NOMO-1 treated with dmso at 0.1 percent for 144 hours (cell line): ENCODE measurements at regions not wholly inside any gene's neighbourhood (a gene's known extent, or its start where the extent isn't known, plus 50 kb on each side); places are given as distances from the start of the nearest gene placed in this dataset.
"Not testable (repeated sequence)": the region's sequence is repeated elsewhere in the genome, so short reads cannot be mapped to it uniquely, and the experiment has no call there.

ENCODE experiments used
- DNase-seq: peaks from one replicate; lab custom pipeline; 2025; ENCODE audit not compliant: unreplicated experiment; lab: John Stamatoyannopoulos, UW

GRCh38 chr7:91671245-91671644 is 209.3 kb downstream of the MTERF1 start:
- no peak for DNase-seq

DNA sequence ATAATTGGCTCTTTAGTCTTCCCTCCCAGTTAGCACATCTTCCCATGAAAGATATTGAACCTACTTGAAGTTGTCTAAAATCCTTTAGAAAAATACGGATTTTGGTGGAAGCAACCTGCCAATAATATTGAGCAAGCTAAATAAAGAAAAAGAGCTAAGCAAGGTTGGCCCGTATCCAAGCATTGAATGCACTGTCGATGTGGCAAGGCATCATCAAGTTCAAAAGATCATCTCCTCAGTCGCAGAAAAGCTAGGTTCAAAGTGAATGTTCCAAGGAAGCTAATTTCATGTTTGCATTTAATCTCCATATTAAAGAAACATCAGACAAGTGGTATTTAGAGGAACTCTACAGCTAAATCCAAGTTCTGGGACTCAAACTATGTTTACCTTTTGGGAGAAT is 206.0 kb downstream of the MTERF1 start:
- no peak for DNase-seq

GRCh38 chr7:91681718-91682117 is 198.8 kb downstream of the MTERF1 start:
- no peak for DNase-seq

GRCh38 chr7:91683823-91684222 is 196.7 kb downstream of the MTERF1 start:
- DNase-seq = no peak

- no peak for DNase-seq
Measured at GRCh38 chr7:91685544-91685943, 195.0 kb downstream of the MTERF1 start.

DNA sequence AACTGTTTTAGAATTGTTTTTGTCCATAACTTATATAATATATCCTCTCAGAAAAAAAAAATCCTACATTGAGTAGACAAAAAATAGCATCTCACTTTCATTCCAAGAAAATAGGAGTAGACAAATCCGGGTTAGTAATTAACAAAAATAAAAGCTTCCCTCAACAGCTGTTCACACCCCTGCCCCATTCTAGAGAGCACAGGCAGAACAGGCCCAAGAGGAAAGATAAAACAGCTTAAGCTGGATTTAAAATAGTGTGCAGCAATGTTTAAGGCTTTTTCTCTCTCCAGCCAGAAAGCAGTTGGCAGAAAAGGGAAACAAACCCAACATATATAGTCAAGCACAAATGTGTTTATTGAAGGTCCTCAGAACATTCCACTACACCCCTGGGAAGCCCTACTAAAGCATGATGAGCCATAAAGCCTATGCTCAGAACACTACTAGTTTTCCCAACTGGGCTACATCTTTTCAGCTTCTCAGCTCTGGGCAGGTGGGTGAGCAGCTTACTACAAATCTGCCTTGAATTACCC is 189.9 kb downstream of the MTERF1 start:
- DNase-seq = no peak

GRCh38 chr7:91691865-91692264 is 188.6 kb downstream of the MTERF1 start:
- no peak for DNase-seq

- no peak for DNase-seq
Measured at GRCh38 chr7:91692800-91693199, 187.7 kb downstream of the MTERF1 start.

DNA sequence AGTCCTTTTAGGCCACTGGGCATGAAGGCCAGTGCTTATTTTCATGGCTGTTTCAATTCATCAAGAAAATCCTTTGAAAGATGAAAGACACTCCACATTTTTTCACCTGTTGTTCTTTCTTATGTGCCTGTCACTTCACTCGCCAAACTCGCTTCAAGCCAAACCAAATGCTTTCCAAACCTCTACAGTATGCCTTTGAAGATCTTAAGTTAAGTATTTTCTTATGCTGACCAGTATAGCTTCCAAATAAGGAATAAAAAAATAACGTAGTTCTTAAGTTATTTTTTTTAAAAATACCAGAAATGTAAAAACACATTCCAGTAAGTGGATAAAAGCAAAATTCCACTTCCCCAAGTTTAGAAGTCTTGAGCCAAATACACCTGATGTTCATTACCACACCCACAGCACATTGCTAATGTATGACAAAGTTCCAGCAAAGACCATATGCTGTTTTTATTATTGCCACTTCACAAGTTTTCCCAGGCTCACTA is 186.1 kb downstream of the MTERF1 start:
- no peak for DNase-seq

DNA sequence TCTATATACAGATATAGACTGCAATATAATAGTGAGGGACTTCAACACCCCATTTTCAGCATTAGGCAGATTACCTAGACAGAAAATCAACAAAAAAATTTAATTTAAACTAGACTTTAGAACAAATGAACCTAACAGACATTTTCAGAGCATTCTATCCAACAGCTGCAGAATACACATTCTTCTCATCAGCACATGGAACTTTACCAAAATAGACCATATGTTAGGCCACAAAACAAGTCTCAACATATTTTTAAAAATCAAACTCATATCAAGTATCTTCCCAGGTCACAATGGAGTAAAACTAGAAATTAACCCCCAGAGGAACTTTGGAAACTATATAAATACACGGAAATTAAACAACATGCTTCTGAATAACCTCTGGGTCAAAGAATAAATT is 169.6 kb downstream of the MTERF1 start:
- no peak for DNase-seq

DNA sequence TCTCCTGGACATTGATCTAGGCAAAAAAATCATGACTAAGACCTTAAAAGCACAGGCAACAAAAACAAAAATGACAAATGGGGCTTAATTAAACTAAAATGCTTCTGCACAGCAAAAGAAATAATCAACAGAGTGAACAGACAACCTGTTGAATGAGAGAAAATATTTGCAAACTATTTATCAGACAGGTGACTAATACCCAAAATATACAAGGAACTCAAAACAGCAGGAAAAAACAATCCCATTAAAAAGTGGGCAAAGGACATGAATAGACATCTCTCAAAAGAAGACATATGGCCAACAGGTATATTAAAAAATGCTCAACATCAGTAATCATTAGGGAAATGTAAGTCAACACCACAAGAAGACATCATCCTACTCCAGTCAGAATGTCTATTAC is 166.8 kb downstream of the MTERF1 start:
- DNase-seq = no peak

GRCh38 chr7:91717681-91718470 is 162.6 kb downstream of the MTERF1 start:
- DNase-seq = no peak

DNA sequence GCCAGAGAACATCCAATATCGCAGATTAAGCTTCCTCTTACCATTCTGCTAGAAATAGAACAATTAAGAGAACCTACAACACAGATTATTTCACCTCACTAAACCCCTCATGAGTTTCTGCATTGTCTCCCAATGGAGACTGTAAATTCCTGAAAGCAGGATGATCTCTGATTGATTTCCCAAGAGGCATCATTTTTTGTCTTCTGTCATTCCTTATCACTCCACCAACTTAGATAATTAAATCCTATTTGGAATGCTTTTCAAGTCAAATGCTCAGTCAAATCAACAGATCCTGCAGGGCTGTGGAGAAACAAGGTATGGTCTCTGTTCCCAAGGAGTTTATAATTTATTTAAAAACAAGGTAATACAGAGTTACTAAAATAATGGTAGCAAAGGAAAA is 161.5 kb downstream of the MTERF1 start:
- no peak for DNase-seq

DNA sequence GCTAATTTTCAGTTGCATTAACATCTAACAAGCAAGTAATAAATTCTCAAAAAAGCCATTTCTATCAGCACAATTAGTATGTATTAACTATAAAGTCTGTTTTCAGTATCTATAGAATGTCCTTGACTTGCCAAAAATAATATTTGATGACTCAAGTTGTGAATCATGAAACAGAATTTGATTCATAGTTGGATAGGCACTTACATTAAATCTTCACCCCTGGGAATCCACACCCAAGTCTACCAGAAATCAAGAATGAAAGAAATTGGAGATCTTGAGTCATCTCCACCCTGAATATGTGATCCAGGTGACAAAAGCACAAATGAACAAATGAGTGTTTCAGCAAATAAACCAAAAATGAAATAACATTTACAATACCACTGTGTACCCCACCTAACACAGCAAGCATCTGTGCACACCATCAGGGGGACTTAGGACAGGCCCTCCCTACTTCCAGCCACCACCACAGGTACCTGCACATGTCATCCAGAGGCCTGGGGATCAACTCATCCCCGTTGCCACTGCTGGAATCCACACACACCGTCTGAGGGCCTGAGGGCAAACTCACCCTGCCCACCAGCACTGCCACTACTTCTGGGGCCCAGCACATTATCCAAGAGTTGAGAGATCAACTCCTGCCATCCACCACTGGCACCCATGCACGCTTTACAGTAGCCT is 160.1 kb downstream of the MTERF1 start:
- DNase-seq = no peak

DNA sequence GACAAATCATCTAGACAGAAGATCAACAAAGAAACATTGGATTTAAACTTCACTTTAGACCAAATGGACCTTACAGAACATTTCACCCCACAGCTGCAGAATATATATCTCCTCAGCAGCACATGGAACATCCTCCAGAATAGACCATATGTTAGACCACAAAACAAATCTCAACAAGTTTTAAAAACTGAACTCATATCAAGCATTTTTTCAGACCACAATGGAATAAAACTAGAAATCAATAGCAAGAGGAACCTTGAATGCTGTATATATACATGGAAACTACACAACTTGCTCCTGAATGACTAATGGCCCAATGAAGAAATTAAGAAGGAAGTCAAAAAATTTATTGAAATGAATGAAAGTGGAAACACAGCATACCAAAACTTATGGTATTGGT is 157.7 kb downstream of the MTERF1 start:
- DNase-seq = no peak

DNA sequence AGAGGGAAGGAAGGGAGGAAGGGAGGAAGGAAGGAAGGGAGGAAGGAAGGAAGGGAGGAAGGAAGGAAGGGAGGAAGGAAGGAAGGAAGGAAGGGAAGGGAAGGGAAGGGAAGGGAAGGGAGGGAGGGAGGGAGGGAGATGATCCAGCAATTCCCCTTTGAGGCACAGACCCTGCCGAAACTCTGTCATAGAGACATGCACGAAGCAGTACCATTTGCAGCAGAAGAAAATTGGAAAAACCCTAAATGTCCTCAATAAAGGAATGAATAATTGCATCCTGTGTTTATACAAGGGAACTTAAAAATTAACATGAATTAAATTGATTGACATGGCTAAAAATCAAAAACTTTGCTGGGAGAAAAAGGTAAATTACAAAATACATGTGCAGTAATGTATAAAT is 151.5 kb downstream of the MTERF1 start:
- DNase-seq = not testable (repeated sequence)

- DNase-seq = no peak
Measured at GRCh38 chr7:91731976-91732375, 148.5 kb downstream of the MTERF1 start.

- no peak for DNase-seq
Measured at GRCh38 chr7:91749418-91749817, 131.1 kb downstream of the MTERF1 start.

GRCh38 chr7:91750091-91750490 is 130.4 kb downstream of the MTERF1 start:
- no peak for DNase-seq

DNA sequence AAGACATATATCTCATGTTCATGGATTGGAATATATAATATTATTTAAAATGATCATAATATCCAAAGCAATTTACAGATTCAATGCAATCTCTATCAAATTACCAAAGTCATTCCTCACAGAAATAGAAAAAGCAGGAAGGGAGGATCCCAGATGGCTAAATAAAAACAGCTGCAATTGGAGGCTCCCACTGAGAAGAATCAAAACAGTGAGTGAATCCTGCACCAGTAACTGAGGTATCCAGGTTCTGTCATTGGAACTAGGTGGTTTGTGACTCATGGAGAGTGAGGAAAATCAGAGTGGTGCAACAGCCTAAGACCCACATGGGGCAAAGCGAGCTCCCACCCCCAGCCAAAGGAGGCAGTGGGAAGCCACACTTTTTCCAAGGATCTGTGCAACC is 128.4 kb downstream of the MTERF1 start:
- DNase-seq = no peak

GRCh38 chr7:91754280-91754679 is 126.2 kb downstream of the MTERF1 start:
- DNase-seq = not testable (repeated sequence)

- DNase-seq = not testable (repeated sequence)
Measured at GRCh38 chr7:91755121-91755520, 125.4 kb downstream of the MTERF1 start.
